Neural cell (in vitro differentiated cells): ENCODE measurements at regions not wholly inside any gene's neighbourhood (a gene's known extent, or its start where the extent isn't known, plus 50 kb on each side); places are given as distances from the start of the nearest gene placed in this dataset.

ENCODE experiments used
- H2AFZ ChIP-seq: fragments of 200-600, 300-800 bp; sonication (generic), shearing (Covaris generic); 2 replicates; pipeline ENCODE4 v1.6.0; 2014; ENCODE audit warnings: low read depth, mild to moderate bottlenecking, antibody characterized with exemption, low read length, moderate library complexity
- H3F3A ChIP-seq: fragments of 200-600 bp; shearing (Covaris generic); 2 replicates; pipeline ENCODE4 v1.6.1; 2016; ENCODE audit warnings: mild to moderate bottlenecking, moderate library complexity, mixed read lengths, antibody characterized with exemption, low read length; ENCODE audit not compliant: insufficient read depth, poor library complexity, severe bottlenecking
- H3K27ac ChIP-seq: fragments of 200-600, 300-800 bp; sonication (generic), shearing (Covaris generic); 2 replicates; pipeline ENCODE4 v1.5.1; 2014; ENCODE audit warnings: mild to moderate bottlenecking, low read length, moderate library complexity
- H3K27me3 ChIP-seq: fragments of 300-800, 200-600 bp; sonication (generic), shearing (Covaris generic); 2 replicates; pipeline ENCODE4 v1.6.0; 2014; ENCODE audit warnings: mild to moderate bottlenecking, low read depth, low read length, moderate library complexity; ENCODE audit not compliant: insufficient read depth
- H3K36me3 ChIP-seq: fragments of 300-800, 200-600 bp; sonication (generic), shearing (Covaris generic); 2 replicates; pipeline ENCODE4 v1.5.1; 2014; ENCODE audit warnings: mild to moderate bottlenecking, antibody characterized with exemption, low read length, moderate library complexity; ENCODE audit not compliant: insufficient read depth
- H3K4me2 ChIP-seq: fragments of 300-800, 200-600 bp; sonication (generic), shearing (Covaris generic); 2 replicates; pipeline ENCODE4 v1.6.0; 2014; ENCODE audit warnings: mild to moderate bottlenecking, low read length
- H3K4me3 ChIP-seq: fragments of 300-800, 200-600 bp; sonication (generic), shearing (Covaris generic); 2 replicates; pipeline ENCODE4 v1.5.1; 2014; ENCODE audit warnings: mild to moderate bottlenecking, low read length, moderate library complexity
- H3K79me2 ChIP-seq: fragments of 200-600 bp; shearing (Covaris generic); replicated peaks from 2 replicates; pipeline ENCODE4 v1.6.0; 2014; ENCODE audit warnings: mild to moderate bottlenecking, low read length, moderate library complexity; ENCODE audit not compliant: insufficient read depth
- H3K9ac ChIP-seq: fragments of 300-800, 200-600 bp; sonication (generic), shearing (Covaris generic); 2 replicates; pipeline ENCODE4 v1.6.1; 2016; ENCODE audit warnings: mild to moderate bottlenecking, low read length, mixed read lengths
- H3K9me2 ChIP-seq: fragments of 200-600 bp; shearing (Covaris generic); 2 replicates; pipeline ENCODE4 v1.6.1; 2016; ENCODE audit warnings: mild to moderate bottlenecking, low read length, mixed read lengths; ENCODE audit not compliant: insufficient read depth
- H3K9me3 ChIP-seq: fragments of 200-600, 300-800 bp; sonication (generic), shearing (Covaris generic); 2 replicates; pipeline ENCODE4 v1.6.1; 2016; ENCODE audit warnings: mild to moderate bottlenecking, mixed run types, low read length, moderate library complexity, mixed read lengths
- H4K20me1 ChIP-seq: fragments of 200-600 bp; shearing (Covaris generic); 2 replicates; pipeline ENCODE4 v1.6.1; 2016; ENCODE audit warnings: mild to moderate bottlenecking, mixed run types; ENCODE audit not compliant: insufficient read depth
- EP300 ChIP-seq: fragments of 450-650 bp; conservative IDR thresholded peaks from 2 replicates; pipeline ENCODE4 v1.6.1; 2014; ENCODE audit warnings: antibody characterized with exemption, mild to moderate bottlenecking, moderate library complexity; ENCODE audit not compliant: poor library complexity, severe bottlenecking
- EZH2 ChIP-seq: fragments of 200-600, 300-800 bp; shearing (Covaris generic), sonication (generic); IDR thresholded peaks from 2 replicates; pipeline ENCODE4 v1.6.1; 2014; ENCODE audit warnings: antibody characterized with exemption, low read length, borderline replicate concordance, mild to moderate bottlenecking; ENCODE audit not compliant: insufficient read depth, poor library complexity, severe bottlenecking
- MXI1 ChIP-seq: fragments of 450-650 bp; conservative IDR thresholded peaks from 2 replicates; pipeline ENCODE4 v1.6.1; 2014; ENCODE audit warnings: antibody characterized with exemption, mild to moderate bottlenecking; ENCODE audit not compliant: poor library complexity, severe bottlenecking
- POLR2AphosphoS5 ChIP-seq: IDR thresholded peaks from 2 replicates; pipeline ENCODE4 v1.6.1; 2012
- RAD21 ChIP-seq: fragments of 450-650 bp; conservative IDR thresholded peaks from 2 replicates; pipeline ENCODE4 v1.6.1; 2014; ENCODE audit warnings: antibody characterized with exemption, mild to moderate bottlenecking, moderate library complexity
- REST ChIP-seq: IDR thresholded peaks from 2 replicates; pipeline ENCODE4 v1.6.1; 2012; ENCODE audit warnings: borderline replicate concordance
- SMC3 ChIP-seq: fragments of 450-650 bp; conservative IDR thresholded peaks from 2 replicates; pipeline ENCODE4 v1.6.1; 2014; ENCODE audit warnings: antibody characterized with exemption, mild to moderate bottlenecking, moderate library complexity; ENCODE audit not compliant: poor library complexity
- TAF1 ChIP-seq: IDR thresholded peaks from 2 replicates; pipeline ENCODE4 v1.6.1; 2012; ENCODE audit warnings: low read depth
- TF ChIP-seq, protein P1 (sequence below): fragments of 450-650 bp; IDR thresholded peaks from 2 replicates; pipeline ENCODE4 v1.5.1; 2014; ENCODE audit warnings: antibody characterized with exemption, mild to moderate bottlenecking, moderate library complexity; ENCODE audit not compliant: poor library complexity, severe bottlenecking

- H3K9me3 ChIP-seq: no peaks in the 10 kb centered on the region
- H3K4me2 ChIP-seq: no peak overlapping the region
- H3K27me3 ChIP-seq: no peaks in the 10 kb centered on the region
- no peak for TF ChIP-seq MXI1
- no peak for TF ChIP-seq TAF1
- TF ChIP-seq, protein P1, sequence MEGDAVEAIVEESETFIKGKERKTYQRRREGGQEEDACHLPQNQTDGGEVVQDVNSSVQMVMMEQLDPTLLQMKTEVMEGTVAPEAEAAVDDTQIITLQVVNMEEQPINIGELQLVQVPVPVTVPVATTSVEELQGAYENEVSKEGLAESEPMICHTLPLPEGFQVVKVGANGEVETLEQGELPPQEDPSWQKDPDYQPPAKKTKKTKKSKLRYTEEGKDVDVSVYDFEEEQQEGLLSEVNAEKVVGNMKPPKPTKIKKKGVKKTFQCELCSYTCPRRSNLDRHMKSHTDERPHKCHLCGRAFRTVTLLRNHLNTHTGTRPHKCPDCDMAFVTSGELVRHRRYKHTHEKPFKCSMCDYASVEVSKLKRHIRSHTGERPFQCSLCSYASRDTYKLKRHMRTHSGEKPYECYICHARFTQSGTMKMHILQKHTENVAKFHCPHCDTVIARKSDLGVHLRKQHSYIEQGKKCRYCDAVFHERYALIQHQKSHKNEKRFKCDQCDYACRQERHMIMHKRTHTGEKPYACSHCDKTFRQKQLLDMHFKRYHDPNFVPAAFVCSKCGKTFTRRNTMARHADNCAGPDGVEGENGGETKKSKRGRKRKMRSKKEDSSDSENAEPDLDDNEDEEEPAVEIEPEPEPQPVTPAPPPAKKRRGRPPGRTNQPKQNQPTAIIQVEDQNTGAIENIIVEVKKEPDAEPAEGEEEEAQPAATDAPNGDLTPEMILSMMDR: no peak
- TF ChIP-seq POLR2AphosphoS5: no peak
- no peak for TF ChIP-seq REST
- TF ChIP-seq RAD21: no peak
- no peak for TF ChIP-seq EP300
- TF ChIP-seq EZH2: no peak
- no peak for TF ChIP-seq SMC3
- H3K79me2 ChIP-seq: no peaks in the 10 kb centered on the region
- no peak overlapping the region for H2AFZ ChIP-seq
- no peak overlapping the region for H3K4me3 ChIP-seq
- no peaks in the 10 kb centered on the region for H3F3A ChIP-seq
- H3K9ac ChIP-seq: no peak overlapping the region
- H4K20me1 ChIP-seq: no peaks in the 10 kb centered on the region
- H3K9me2 ChIP-seq: no peaks in the 10 kb centered on the region
- no peaks in the 10 kb centered on the region for H3K36me3 ChIP-seq
- no peak overlapping the region for H3K27ac ChIP-seq
Observed at GRCh38 chrX:8034058-8034457, 106.8 kb upstream of the PNPLA4 start.

DNA sequence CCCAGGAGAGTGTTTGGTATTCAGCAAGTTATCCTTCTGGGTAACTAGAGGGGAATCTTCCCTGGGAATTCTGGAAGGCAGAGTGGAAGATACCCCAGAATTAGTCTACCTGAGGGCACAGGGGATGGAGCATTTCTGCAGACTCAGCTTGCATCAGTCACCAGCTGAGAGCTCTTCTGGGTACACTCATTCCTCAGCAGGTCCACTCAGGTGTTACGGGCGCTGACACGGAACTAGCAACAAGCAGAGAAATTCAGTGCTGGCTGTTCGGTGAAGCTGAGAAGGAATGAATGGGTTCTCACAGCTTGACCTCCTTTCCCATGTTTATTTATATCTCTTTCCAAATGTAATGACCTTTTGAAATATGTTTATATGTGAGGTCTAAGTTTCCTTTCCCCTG is 106.0 kb upstream of the PNPLA4 start:
- H3K4me3 ChIP-seq: no peak overlapping the region
- no peaks in the 10 kb centered on the region for H3K9me2 ChIP-seq
- H3K79me2 ChIP-seq: no peaks in the 10 kb centered on the region
- H2AFZ ChIP-seq: no peak overlapping the region
- no peaks in the 10 kb centered on the region for H3K27me3 ChIP-seq
- H3K9me3 ChIP-seq: no peaks in the 10 kb centered on the region
- no peak overlapping the region for H3K27ac ChIP-seq
- H3K4me2 ChIP-seq: no peak overlapping the region
- H3K36me3 ChIP-seq: no peaks in the 10 kb centered on the region
- H3K9ac ChIP-seq: no peak overlapping the region
- H3F3A ChIP-seq: no peaks in the 10 kb centered on the region
- no peaks in the 10 kb centered on the region for H4K20me1 ChIP-seq
- TF ChIP-seq RAD21 (no peak), MXI1 (no peak), REST (no peak), SMC3 (no peak), POLR2AphosphoS5 (no peak), EZH2 (no peak), TAF1 (no peak)
- TF ChIP-seq, protein P1: no peak
